ENCODE measurements at regions not wholly inside any gene's neighbourhood (a gene's known extent, or its start where the extent isn't known, plus 50 kb on each side); places are given as distances from the start of the nearest gene placed in this dataset.

DNA sequence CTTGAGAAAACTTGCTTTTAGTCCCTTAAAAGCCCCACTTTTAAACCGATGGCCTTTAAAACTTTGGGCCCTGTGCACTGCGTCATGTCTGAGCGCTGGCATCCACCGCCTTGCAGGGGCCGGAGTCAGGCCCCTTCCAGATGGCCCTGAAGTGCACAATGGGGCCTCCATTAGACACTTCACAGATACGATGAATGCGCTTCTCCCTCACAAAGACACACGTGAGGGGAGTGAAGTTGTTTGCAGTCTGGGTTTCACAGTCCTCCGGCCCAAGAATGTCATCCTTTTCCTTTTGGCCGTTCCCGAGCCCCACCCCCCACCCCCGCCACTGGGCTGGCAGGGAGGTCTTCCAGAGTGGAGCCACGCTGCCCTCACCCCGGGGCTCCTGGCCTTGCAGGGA, 415.1 kb upstream of the SALL3 start:
- Histone ChIP-seq H3K9ac (ENCODE audit: low read length) (no peak overlapping the region), H3K4me1 (ENCODE audit: low read length) (no peaks in the 10 kb centered on the region), H3K27ac (ENCODE audit: low read length) (no peak overlapping the region), H3K4me3 (ENCODE audit: low read length) (no peak overlapping the region), H4K20me1 (ENCODE audit: insufficient read depth, low read length) (no peaks in the 10 kb centered on the region), H2AFZ (ENCODE audit: low read depth, low read length) (no peak overlapping the region), H3K79me2 (ENCODE audit: low read length) (no peaks in the 10 kb centered on the region), H3K9me3 (ENCODE audit: insufficient read depth, low read length) (peaks cover 5% of the 10 kb centered on the region; the same call in 1 of the 2 replicates), H3K4me2 (ENCODE audit: low read length) (no peak overlapping the region), H3K36me3 (replicated peaks; ENCODE audit: low read depth, low read length) (no peaks in the 10 kb centered on the region), H3K27me3 (ENCODE audit: low read depth, low read length) (no peaks in the 10 kb centered on the region)
- TF ChIP-seq, protein P1, sequence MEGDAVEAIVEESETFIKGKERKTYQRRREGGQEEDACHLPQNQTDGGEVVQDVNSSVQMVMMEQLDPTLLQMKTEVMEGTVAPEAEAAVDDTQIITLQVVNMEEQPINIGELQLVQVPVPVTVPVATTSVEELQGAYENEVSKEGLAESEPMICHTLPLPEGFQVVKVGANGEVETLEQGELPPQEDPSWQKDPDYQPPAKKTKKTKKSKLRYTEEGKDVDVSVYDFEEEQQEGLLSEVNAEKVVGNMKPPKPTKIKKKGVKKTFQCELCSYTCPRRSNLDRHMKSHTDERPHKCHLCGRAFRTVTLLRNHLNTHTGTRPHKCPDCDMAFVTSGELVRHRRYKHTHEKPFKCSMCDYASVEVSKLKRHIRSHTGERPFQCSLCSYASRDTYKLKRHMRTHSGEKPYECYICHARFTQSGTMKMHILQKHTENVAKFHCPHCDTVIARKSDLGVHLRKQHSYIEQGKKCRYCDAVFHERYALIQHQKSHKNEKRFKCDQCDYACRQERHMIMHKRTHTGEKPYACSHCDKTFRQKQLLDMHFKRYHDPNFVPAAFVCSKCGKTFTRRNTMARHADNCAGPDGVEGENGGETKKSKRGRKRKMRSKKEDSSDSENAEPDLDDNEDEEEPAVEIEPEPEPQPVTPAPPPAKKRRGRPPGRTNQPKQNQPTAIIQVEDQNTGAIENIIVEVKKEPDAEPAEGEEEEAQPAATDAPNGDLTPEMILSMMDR (IDR thresholded peaks at IDR 0.05; ENCODE audit: low read depth, low read length): no peak
- no peak for TF ChIP-seq EZH2phosphoT487 (IDR thresholded peaks at IDR 0.05; ENCODE audit: low read depth)

DNA sequence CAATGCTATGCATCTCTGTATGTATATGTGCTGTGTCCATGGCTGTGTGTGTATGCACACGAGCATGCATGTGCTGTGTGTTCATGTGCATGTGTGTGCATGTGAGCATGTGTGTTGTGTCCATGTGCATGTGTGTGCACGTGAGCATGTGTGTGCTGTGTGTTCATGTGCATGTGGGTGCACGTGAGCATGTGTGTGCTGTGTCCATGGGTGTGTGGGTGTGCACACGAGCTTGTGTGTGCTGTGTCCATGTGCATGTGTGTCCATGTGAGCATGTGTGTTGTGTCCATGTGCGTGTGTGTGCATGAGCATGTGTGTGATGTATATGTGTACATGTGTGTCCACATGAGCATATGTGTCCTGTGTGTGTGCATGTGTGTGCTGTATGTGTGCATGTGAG, 414.4 kb upstream of the SALL3 start:
- no peak overlapping the region for H2AFZ ChIP-seq (ENCODE audit: low read depth, low read length)
- no peak overlapping the region for H3K9ac ChIP-seq (ENCODE audit: low read length)
- H3K27ac ChIP-seq (ENCODE audit: low read length): no peak overlapping the region
- peaks cover 5% of the 10 kb centered on the region; the same call in 1 of the 2 replicates for H3K9me3 ChIP-seq (ENCODE audit: insufficient read depth, low read length)
- TF ChIP-seq, protein P1 (IDR thresholded peaks at IDR 0.05; ENCODE audit: low read depth, low read length): no peak
- no peak for TF ChIP-seq EZH2phosphoT487 (IDR thresholded peaks at IDR 0.05; ENCODE audit: low read depth)
- H3K27me3 ChIP-seq (ENCODE audit: low read depth, low read length): no peaks in the 10 kb centered on the region
- H3K4me2 ChIP-seq (ENCODE audit: low read length): no peak overlapping the region
- H4K20me1 ChIP-seq (ENCODE audit: insufficient read depth, low read length): no peaks in the 10 kb centered on the region
- no peaks in the 10 kb centered on the region for H3K4me1 ChIP-seq (ENCODE audit: low read length)
- no peaks in the 10 kb centered on the region for H3K36me3 ChIP-seq (replicated peaks; ENCODE audit: low read depth, low read length)
- no peaks in the 10 kb centered on the region for H3K79me2 ChIP-seq (ENCODE audit: low read length)
- H3K4me3 ChIP-seq (ENCODE audit: low read length): no peak overlapping the region

DNA sequence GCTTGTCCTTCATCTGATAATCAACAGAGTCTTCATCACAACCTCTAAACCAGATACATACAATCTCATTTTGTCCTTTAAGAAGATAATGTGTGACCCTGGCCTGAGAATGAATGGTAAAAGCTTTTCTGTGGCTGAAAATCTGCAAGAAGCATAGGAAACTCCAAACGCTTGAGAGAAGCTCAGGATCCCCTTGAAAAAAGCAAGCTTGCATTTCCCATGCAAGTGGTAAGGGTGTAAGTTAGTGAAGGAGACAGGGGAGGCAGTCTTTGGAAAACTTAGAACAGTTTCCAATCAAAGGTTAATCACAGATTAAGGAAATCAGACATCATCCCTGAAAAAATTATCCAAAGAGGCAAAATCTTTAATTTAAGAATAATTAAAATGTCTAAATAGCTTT, 413.6 kb upstream of the SALL3 start:
- H4K20me1 ChIP-seq (ENCODE audit: insufficient read depth, low read length): no peaks in the 10 kb centered on the region
- H3K36me3 ChIP-seq (replicated peaks; ENCODE audit: low read depth, low read length): no peaks in the 10 kb centered on the region
- no peak overlapping the region for H2AFZ ChIP-seq (ENCODE audit: low read depth, low read length)
- peaks cover 5% of the 10 kb centered on the region; the same call in 1 of the 2 replicates for H3K9me3 ChIP-seq (ENCODE audit: insufficient read depth, low read length)
- TF ChIP-seq, protein P1 (IDR thresholded peaks at IDR 0.05; ENCODE audit: low read depth, low read length): no peak
- TF ChIP-seq EZH2phosphoT487 (IDR thresholded peaks at IDR 0.05; ENCODE audit: low read depth): no peak
- H3K4me3 ChIP-seq (ENCODE audit: low read length): no peak overlapping the region
- no peaks in the 10 kb centered on the region for H3K4me1 ChIP-seq (ENCODE audit: low read length)
- H3K79me2 ChIP-seq (ENCODE audit: low read length): no peaks in the 10 kb centered on the region
- no peak overlapping the region for H3K27ac ChIP-seq (ENCODE audit: low read length)
- H3K9ac ChIP-seq (ENCODE audit: low read length): no peak overlapping the region
- no peaks in the 10 kb centered on the region for H3K27me3 ChIP-seq (ENCODE audit: low read depth, low read length)
- no peak overlapping the region for H3K4me2 ChIP-seq (ENCODE audit: low read length)

DNA sequence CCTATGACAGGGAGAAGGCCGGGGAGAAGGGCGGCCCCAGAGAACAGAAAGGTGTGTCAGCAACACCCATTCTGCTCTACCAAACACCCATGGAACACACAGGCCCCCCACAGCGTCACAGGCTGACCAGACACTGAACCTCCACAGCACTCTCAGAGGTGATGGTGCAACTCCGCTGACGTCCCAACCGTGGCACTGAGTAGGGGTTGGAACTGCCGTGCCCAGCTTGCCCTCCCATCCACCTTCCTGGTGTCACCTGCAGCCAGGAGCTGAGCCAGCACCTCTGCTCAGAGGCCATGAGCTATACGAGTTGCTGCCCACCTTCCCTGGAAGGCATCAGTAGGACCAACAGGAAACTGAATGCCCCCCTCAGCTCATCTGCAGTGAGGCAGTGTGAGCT, 412.9 kb upstream of the SALL3 start:
- H3K79me2 ChIP-seq (ENCODE audit: low read length): no peaks in the 10 kb centered on the region
- H3K9ac ChIP-seq (ENCODE audit: low read length): no peak overlapping the region
- no peak overlapping the region for H2AFZ ChIP-seq (ENCODE audit: low read depth, low read length)
- H4K20me1 ChIP-seq (ENCODE audit: insufficient read depth, low read length): no peaks in the 10 kb centered on the region
- H3K36me3 ChIP-seq (replicated peaks; ENCODE audit: low read depth, low read length): no peaks in the 10 kb centered on the region
- TF ChIP-seq, protein P1 (IDR thresholded peaks at IDR 0.05; ENCODE audit: low read depth, low read length): no peak
- no peak for TF ChIP-seq EZH2phosphoT487 (IDR thresholded peaks at IDR 0.05; ENCODE audit: low read depth)
- no peak overlapping the region for H3K4me2 ChIP-seq (ENCODE audit: low read length)
- no peak overlapping the region for H3K4me3 ChIP-seq (ENCODE audit: low read length)
- peaks cover 5% of the 10 kb centered on the region; the same call in 1 of the 2 replicates for H3K9me3 ChIP-seq (ENCODE audit: insufficient read depth, low read length)
- H3K27me3 ChIP-seq (ENCODE audit: low read depth, low read length): no peaks in the 10 kb centered on the region
- H3K27ac ChIP-seq (ENCODE audit: low read length): no peak overlapping the region
- no peaks in the 10 kb centered on the region for H3K4me1 ChIP-seq (ENCODE audit: low read length)
